Right lobe of liver (tissue), 4 donors: ENCODE measurements at regions not wholly inside any gene's neighbourhood (a gene's known extent, or its start where the extent isn't known, plus 50 kb on each side); places are given as distances from the start of the nearest gene placed in this dataset.

Source experiments
- POLR2A ChIP-seq: fragments of 450-650 bp; IDR thresholded peaks from one replicate; pipeline ENCODE4 v1.6.1; 2017; ENCODE audit warnings: antibody characterized with exemption, mild to moderate bottlenecking
- TF ChIP-seq, protein P1 (sequence below), 4 donors: fragments of 200-600 bp in 3 of 4; fragments of 450-650 bp in 1 of 4; IDR thresholded peaks; one replicate each; pipeline versions ENCODE4 v1.5.1 to v1.8.0; 2016 to 2022; ENCODE audit warnings: antibody characterized with exemption in 4 of 4, mild to moderate bottlenecking in 2 of 4
- donor health status: DM: no; HTN: no; CAD: no.
- donor health status: DM: no; HTN: no; CAD: no.
- donor health status: DM: no; HTN: yes; CAD: no.

- no peak for TF ChIP-seq POLR2A
- TF ChIP-seq, protein P1, sequence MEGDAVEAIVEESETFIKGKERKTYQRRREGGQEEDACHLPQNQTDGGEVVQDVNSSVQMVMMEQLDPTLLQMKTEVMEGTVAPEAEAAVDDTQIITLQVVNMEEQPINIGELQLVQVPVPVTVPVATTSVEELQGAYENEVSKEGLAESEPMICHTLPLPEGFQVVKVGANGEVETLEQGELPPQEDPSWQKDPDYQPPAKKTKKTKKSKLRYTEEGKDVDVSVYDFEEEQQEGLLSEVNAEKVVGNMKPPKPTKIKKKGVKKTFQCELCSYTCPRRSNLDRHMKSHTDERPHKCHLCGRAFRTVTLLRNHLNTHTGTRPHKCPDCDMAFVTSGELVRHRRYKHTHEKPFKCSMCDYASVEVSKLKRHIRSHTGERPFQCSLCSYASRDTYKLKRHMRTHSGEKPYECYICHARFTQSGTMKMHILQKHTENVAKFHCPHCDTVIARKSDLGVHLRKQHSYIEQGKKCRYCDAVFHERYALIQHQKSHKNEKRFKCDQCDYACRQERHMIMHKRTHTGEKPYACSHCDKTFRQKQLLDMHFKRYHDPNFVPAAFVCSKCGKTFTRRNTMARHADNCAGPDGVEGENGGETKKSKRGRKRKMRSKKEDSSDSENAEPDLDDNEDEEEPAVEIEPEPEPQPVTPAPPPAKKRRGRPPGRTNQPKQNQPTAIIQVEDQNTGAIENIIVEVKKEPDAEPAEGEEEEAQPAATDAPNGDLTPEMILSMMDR (IDR thresholded peaks at IDR 0.05), result no peak
These were observed 734.0 kb upstream of the DIAPH2 start for GRCh38 chrX:95950679-95951078.
